CD4-positive, alpha-beta T cell treated with Interleukin-1 beta for 1 hour (primary cell): ENCODE measurements at regions not wholly inside any gene's neighbourhood (a gene's known extent, or its start where the extent isn't known, plus 50 kb on each side); places are given as distances from the start of the nearest gene placed in this dataset.
A peak's percentile ranks its signal among the peaks of the same experiment; 100 is the strongest.

Experiments used
- DNase-seq, 2 donors: peaks; one replicate each; pipeline ENCODE4 v3.0.0-alpha.2; 2020 to 2022

- no peak for DNase-seq
Observed at GRCh38 chr9:134967547-134967930, 49.8 kb upstream of the FCN1 start.

- no peak for DNase-seq
Observed at GRCh38 chr9:134968011-134968822, 50.5 kb upstream of the FCN1 start.

- DNase-seq = no peak
Observed at GRCh38 chr9:134968823-134969090, 51.0 kb upstream of the FCN1 start.

GRCh38 chr9:134969156-134970045 lies 51.7 kb upstream of the FCN1 start:
- no peak for DNase-seq

- no peak for DNase-seq
Observed at GRCh38 chr9:134970198-134970597, 52.5 kb upstream of the FCN1 start.

- DNase-seq = no peak
Observed at GRCh38 chr9:134970719-134971118, 53.0 kb upstream of the FCN1 start.

- DNase-seq = no peak
Observed at GRCh38 chr9:134971196-134971595, 53.5 kb upstream of the FCN1 start.

GRCh38 chr9:134971696-134972095 lies 54.0 kb upstream of the FCN1 start:
- no peak for DNase-seq

- no peak for DNase-seq
Observed at GRCh38 chr9:134972140-134972539, 54.4 kb upstream of the FCN1 start.

- no peak for DNase-seq
Observed at GRCh38 chr9:134975253-134975652, 57.5 kb upstream of the FCN1 start.

GRCh38 chr9:134976403-134976802 lies 58.7 kb upstream of the FCN1 start:
- no peak for DNase-seq

- no peak for DNase-seq
Observed at GRCh38 chr9:134978272-134978671, 60.6 kb upstream of the FCN1 start.

GRCh38 chr9:134980516-134980915 lies 62.8 kb upstream of the FCN1 start:
- no peak for DNase-seq

GRCh38 chr9:134980991-134981390 lies 63.3 kb upstream of the FCN1 start:
- no peak for DNase-seq

- DNase-seq = no peak
Observed at GRCh38 chr9:134981829-134982228, 64.1 kb upstream of the FCN1 start.

GRCh38 chr9:134982311-134982710 lies 64.6 kb upstream of the FCN1 start:
- no peak for DNase-seq

- DNase-seq = peak in 1 of 2 donors; percentile 18
Observed at GRCh38 chr9:134983074-134983473, 65.4 kb upstream of the FCN1 start.

GRCh38 chr9:134983506-134984371 lies 66.0 kb upstream of the FCN1 start:
- no peak for DNase-seq

GRCh38 chr9:134984372-134985265 lies 66.9 kb upstream of the FCN1 start:
- no peak for DNase-seq

GRCh38 chr9:134985451-134985850 lies 67.7 kb upstream of the FCN1 start:
- DNase-seq = no peak

- no peak for DNase-seq
Observed at GRCh38 chr9:134986957-134987356, 69.2 kb upstream of the FCN1 start.

GRCh38 chr9:134987376-134987775 lies 69.7 kb upstream of the FCN1 start:
- DNase-seq = no peak
